Neuron (in vitro differentiated cells): ENCODE measurements at regions not wholly inside any gene's neighbourhood (a gene's known extent, or its start where the extent isn't known, plus 50 kb on each side); places are given as distances from the start of the nearest gene placed in this dataset.
"Not testable (repeated sequence)": the region's sequence is repeated elsewhere in the genome, so short reads cannot be mapped to it uniquely, and the experiment has no call there.

Experiments used
- H2AFZ ChIP-seq: one replicate; pipeline ENCODE4 v1.6.1; 2013; ENCODE audit warnings: low read depth, mild to moderate bottlenecking, inconsistent platforms, low read length, moderate library complexity
- H3K27me3 ChIP-seq: one replicate; pipeline ENCODE4 v1.6.1; 2013; ENCODE audit warnings: low read length; ENCODE audit not compliant: insufficient read depth
- H3K36me3 ChIP-seq: one replicate; pipeline ENCODE4 v1.6.1; 2013; ENCODE audit warnings: low read length; ENCODE audit not compliant: insufficient read depth
- H3K4me1 ChIP-seq: one replicate; pipeline ENCODE4 v1.6.1; 2013; ENCODE audit warnings: low read length; ENCODE audit not compliant: insufficient read depth
- H3K4me3 ChIP-seq: 2 replicates; pipeline ENCODE4 v1.5.1; 2013; ENCODE audit warnings: mild to moderate bottlenecking, low read length, moderate library complexity
- H3K9me3 ChIP-seq: one replicate; pipeline ENCODE4 v1.6.1; 2013; ENCODE audit warnings: low read length

GRCh38 chr4:159899596-159899995 lies 796.7 kb downstream of the RAPGEF2 start:
- no peak overlapping the region for H2AFZ ChIP-seq
- H3K4me1 ChIP-seq = no peaks in the 10 kb centered on the region
- H3K36me3 ChIP-seq = no peaks in the 10 kb centered on the region
- no peaks in the 10 kb centered on the region for H3K9me3 ChIP-seq
- no peaks in the 10 kb centered on the region for H3K27me3 ChIP-seq
- no peak overlapping the region for H3K4me3 ChIP-seq

- no peaks in the 10 kb centered on the region for H3K4me1 ChIP-seq
- H2AFZ ChIP-seq = no peak overlapping the region
- H3K36me3 ChIP-seq = no peaks in the 10 kb centered on the region
- H3K27me3 ChIP-seq = no peaks in the 10 kb centered on the region
- no peak overlapping the region for H3K4me3 ChIP-seq
- no peaks in the 10 kb centered on the region for H3K9me3 ChIP-seq
Measured at GRCh38 chr4:159900562-159900961, 797.7 kb downstream of the RAPGEF2 start.

DNA sequence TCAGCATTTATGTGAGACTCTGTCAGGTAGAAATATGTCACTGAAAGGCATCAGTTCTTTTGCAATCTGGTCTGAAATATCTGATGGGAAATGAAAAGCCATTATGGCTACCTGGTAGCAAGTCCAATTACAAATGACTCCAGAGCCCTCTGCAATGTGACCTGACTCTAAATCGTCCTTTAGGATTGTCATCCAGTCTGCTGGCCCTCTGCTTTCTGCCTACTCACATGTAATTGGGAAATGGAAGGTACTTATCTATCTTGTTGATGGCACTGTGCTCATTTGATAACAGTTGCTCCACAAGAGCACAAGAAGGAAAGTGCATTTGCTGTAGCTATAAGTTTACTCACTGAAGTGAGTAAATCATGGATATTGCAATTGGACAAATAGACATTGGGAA lies 799.8 kb downstream of the RAPGEF2 start:
- no peaks in the 10 kb centered on the region for H3K36me3 ChIP-seq
- H3K4me3 ChIP-seq = no peak overlapping the region
- H3K27me3 ChIP-seq = no peaks in the 10 kb centered on the region
- no peak overlapping the region for H2AFZ ChIP-seq
- H3K9me3 ChIP-seq = no peaks in the 10 kb centered on the region
- peaks cover 6% of the 10 kb centered on the region for H3K4me1 ChIP-seq

- Histone ChIP-seq H3K4me1 (peaks cover 6% of the 10 kb centered on the region), H2AFZ (no peak overlapping the region), H3K4me3 (no peak overlapping the region), H3K9me3 (no peaks in the 10 kb centered on the region), H3K27me3 (no peaks in the 10 kb centered on the region), H3K36me3 (no peaks in the 10 kb centered on the region)
Measured at GRCh38 chr4:159904906-159905305, 802.0 kb downstream of the RAPGEF2 start.

- H3K4me3 ChIP-seq = no peak overlapping the region
- no peak overlapping the region for H2AFZ ChIP-seq
- H3K9me3 ChIP-seq = no peaks in the 10 kb centered on the region
- no peaks in the 10 kb centered on the region for H3K36me3 ChIP-seq
- no peaks in the 10 kb centered on the region for H3K27me3 ChIP-seq
- peaks cover 6% of the 10 kb centered on the region for H3K4me1 ChIP-seq
Measured at GRCh38 chr4:159906051-159906450, 803.2 kb downstream of the RAPGEF2 start.

- Histone ChIP-seq H3K4me3 (no peak overlapping the region), H3K4me1 (peaks cover 6% of the 10 kb centered on the region), H3K9me3 (no peaks in the 10 kb centered on the region), H2AFZ (no peak overlapping the region), H3K27me3 (no peaks in the 10 kb centered on the region), H3K36me3 (no peaks in the 10 kb centered on the region)
Measured at GRCh38 chr4:159906517-159906916, 803.6 kb downstream of the RAPGEF2 start.

DNA sequence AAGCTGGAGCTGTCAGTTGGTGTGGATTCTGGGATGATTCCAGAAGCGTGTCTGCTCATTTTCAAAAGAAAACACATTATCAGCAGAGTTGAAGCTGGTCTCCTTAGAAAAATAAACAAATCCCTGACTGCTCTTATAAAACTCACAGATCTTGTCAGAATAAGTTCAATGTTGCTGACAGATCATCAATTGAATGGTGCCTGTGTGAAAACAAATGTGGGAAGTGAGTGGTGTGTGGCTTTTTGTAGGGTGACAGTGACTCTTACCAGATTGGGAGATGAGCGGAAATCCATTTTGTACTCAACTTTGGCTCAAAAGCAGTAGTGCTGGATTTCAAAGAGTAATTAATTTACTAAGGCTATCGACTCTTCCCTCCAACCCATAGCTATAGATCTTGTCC lies 807.8 kb downstream of the RAPGEF2 start:
- H3K27me3 ChIP-seq = no peaks in the 10 kb centered on the region
- no peak overlapping the region for H3K4me3 ChIP-seq
- no peaks in the 10 kb centered on the region for H3K36me3 ChIP-seq
- no peaks in the 10 kb centered on the region for H3K9me3 ChIP-seq
- no peak overlapping the region for H2AFZ ChIP-seq
- peaks cover 6% of the 10 kb centered on the region for H3K4me1 ChIP-seq

DNA sequence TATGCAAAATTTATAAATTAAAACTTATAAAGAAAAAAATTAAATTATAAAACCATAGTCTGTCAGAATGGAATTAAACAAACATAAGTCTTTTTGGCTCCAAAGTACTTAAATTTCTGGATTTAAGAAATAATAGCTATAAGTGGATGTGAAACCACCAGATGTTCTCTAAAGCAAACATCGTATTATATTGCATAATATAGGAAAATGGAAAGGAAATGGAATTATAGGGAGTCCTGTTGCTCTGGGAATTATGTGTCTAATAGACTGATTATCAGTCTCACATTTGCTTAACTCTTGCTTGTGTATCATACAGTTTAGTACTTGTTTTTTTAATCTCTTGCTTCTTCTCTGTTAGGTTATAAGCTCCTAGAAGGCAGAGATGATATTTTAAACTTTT lies 819.2 kb downstream of the RAPGEF2 start:
- Histone ChIP-seq H3K4me1 (no peaks in the 10 kb centered on the region), H3K9me3 (peaks cover 3% of the 10 kb centered on the region), H3K27me3 (no peaks in the 10 kb centered on the region), H3K36me3 (no peaks in the 10 kb centered on the region), H2AFZ (no peak overlapping the region), H3K4me3 (no peak overlapping the region)

DNA sequence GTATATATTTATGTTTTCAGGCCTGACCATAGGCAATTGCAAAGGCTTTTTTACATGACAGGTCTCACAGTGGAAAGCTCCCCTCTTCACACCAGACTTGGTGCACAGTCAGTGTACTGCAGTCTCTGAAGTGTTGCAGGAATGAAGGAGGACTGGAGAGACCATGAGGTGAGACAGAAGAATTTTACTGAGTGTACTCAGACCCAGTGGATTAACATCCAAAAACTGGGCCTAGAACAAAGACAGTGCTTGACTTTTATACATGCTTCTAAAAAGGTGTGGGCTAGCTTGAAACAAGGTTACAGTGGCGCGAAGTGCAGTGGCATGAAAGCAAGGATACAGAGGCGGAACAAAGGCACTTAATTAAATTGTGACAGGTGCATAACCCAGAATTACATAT lies 822.9 kb downstream of the RAPGEF2 start:
- H3K4me1 ChIP-seq = no peaks in the 10 kb centered on the region
- H3K9me3 ChIP-seq = peaks cover 3% of the 10 kb centered on the region
- H2AFZ ChIP-seq = no peak overlapping the region
- H3K27me3 ChIP-seq = no peaks in the 10 kb centered on the region
- H3K4me3 ChIP-seq = no peak overlapping the region
- no peaks in the 10 kb centered on the region for H3K36me3 ChIP-seq

GRCh38 chr4:159926871-159927270 lies 824.0 kb downstream of the RAPGEF2 start:
- no peaks in the 10 kb centered on the region for H3K4me1 ChIP-seq
- no peak overlapping the region for H3K4me3 ChIP-seq
- no peak overlapping the region for H2AFZ ChIP-seq
- H3K27me3 ChIP-seq = no peaks in the 10 kb centered on the region
- H3K9me3 ChIP-seq = peaks cover 3% of the 10 kb centered on the region
- H3K36me3 ChIP-seq = no peaks in the 10 kb centered on the region

- no peak overlapping the region for H2AFZ ChIP-seq
- no peaks in the 10 kb centered on the region for H3K4me1 ChIP-seq
- H3K27me3 ChIP-seq = no peaks in the 10 kb centered on the region
- no peaks in the 10 kb centered on the region for H3K36me3 ChIP-seq
- no peak overlapping the region for H3K4me3 ChIP-seq
- H3K9me3 ChIP-seq = peaks cover 3% of the 10 kb centered on the region
Measured at GRCh38 chr4:159927781-159928180, 824.9 kb downstream of the RAPGEF2 start.

DNA sequence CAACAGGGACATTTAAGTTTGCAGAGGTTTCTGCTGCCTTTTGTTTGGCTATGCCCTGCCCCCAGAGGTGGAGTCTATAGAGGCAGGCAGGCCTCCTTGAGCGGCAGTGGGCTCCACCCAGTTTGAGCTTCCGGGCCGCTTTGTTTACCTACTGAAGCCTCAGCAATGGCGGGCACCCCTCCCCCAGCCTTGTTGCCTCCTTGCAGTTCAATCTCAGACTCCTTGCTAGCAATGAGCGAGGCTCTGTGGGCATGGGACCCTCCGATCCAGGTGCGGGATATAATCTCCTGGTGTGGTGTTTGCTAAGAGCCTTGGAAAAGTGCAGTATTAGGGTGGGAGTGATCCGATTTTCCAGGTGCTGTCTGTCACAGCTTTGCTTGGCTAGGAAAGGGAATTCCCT lies 831.7 kb downstream of the RAPGEF2 start:
- not testable (repeated sequence) for H3K4me1 ChIP-seq, H2AFZ ChIP-seq, H3K9me3 ChIP-seq, H3K36me3 ChIP-seq, H3K4me3 ChIP-seq, H3K27me3 ChIP-seq

DNA sequence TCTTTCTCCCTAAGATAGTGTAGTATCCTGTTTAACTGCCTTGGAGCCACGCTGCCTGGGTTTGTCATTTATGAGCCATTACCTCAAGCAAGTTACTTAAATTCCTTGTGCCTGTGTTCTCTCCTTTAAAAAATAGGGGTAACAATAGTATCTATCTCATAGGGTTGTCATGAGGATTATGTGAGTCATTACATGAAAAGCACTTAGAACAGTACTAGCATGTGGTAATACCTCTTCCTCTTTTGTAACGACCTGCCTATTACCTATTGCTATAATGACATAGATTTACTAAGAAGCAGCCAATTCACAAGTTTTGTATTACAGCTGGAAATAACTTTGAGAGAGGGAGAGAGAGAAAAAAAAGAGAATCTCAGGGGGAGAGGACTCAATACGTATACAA lies 834.7 kb downstream of the RAPGEF2 start:
- Histone ChIP-seq H3K4me3 (no peak overlapping the region), H3K27me3 (no peaks in the 10 kb centered on the region), H3K36me3 (no peaks in the 10 kb centered on the region), H2AFZ (no peak overlapping the region), H3K4me1 (no peaks in the 10 kb centered on the region), H3K9me3 (peaks cover 4% of the 10 kb centered on the region)

- H3K4me1 ChIP-seq, H3K9me3 ChIP-seq, H3K36me3 ChIP-seq, H2AFZ ChIP-seq, H3K27me3 ChIP-seq, H3K4me3 ChIP-seq: not testable (repeated sequence)
Measured at GRCh38 chr4:159939681-159940080, 836.8 kb downstream of the RAPGEF2 start.
